OCI-LY7 (cell line): ENCODE measurements at regions not wholly inside any gene's neighbourhood (a gene's known extent, or its start where the extent isn't known, plus 50 kb on each side); places are given as distances from the start of the nearest gene placed in this dataset.

Experiments
- EZH2phosphoT487 ChIP-seq: fragments of 200-600 bp; sonication (generic); IDR thresholded peaks from 2 replicates; pipeline ENCODE4 v1.6.1; 2018; ENCODE audit warnings: low read depth, borderline replicate concordance, mild to moderate bottlenecking, mixed run types, antibody characterized with exemption, low read length, moderate library complexity, mixed read lengths
- TF ChIP-seq, protein P1 (sequence below): fragments of 200-600 bp; sonication (generic); conservative IDR thresholded peaks from 2 replicates; pipeline ENCODE4 v1.5.1; 2014; ENCODE audit warnings: mild to moderate bottlenecking, antibody characterized with exemption, low read length, moderate library complexity, mixed read lengths

GRCh38 chr10:118966850-118967125 is 62.7 kb upstream of the NANOS1 start:
- TF ChIP-seq, protein P1, sequence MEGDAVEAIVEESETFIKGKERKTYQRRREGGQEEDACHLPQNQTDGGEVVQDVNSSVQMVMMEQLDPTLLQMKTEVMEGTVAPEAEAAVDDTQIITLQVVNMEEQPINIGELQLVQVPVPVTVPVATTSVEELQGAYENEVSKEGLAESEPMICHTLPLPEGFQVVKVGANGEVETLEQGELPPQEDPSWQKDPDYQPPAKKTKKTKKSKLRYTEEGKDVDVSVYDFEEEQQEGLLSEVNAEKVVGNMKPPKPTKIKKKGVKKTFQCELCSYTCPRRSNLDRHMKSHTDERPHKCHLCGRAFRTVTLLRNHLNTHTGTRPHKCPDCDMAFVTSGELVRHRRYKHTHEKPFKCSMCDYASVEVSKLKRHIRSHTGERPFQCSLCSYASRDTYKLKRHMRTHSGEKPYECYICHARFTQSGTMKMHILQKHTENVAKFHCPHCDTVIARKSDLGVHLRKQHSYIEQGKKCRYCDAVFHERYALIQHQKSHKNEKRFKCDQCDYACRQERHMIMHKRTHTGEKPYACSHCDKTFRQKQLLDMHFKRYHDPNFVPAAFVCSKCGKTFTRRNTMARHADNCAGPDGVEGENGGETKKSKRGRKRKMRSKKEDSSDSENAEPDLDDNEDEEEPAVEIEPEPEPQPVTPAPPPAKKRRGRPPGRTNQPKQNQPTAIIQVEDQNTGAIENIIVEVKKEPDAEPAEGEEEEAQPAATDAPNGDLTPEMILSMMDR: no peak
- TF ChIP-seq EZH2phosphoT487: no peak
